ENCODE measurements at regions not wholly inside any gene's neighbourhood (a gene's known extent, or its start where the extent isn't known, plus 50 kb on each side); places are given as distances from the start of the nearest gene placed in this dataset.

DNA sequence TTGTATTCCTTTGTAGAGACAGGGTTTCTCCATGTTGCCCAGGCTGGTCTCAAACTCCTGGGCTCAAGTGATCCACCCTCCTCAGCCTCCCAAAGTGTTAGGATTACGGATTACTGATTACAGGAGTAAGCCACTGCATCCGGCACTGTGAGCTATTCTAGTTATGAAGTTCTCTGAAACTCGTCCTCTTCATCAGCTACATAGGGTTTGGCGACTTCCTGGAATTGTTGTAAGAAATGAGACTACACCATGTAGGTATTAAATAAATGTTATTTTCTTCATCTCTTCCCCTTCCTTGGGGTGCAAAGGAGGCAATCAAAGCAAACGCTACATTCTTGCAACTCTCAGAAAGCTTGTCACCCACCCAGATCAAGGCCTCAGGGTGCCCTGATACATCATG, 131.2 kb upstream of the TIAM1 start:
- DNase-seq (ENCODE audit: low read depth in 1 of 2, low spot score in 1 of 2): no peak
- TF ChIP-seq, protein P1, sequence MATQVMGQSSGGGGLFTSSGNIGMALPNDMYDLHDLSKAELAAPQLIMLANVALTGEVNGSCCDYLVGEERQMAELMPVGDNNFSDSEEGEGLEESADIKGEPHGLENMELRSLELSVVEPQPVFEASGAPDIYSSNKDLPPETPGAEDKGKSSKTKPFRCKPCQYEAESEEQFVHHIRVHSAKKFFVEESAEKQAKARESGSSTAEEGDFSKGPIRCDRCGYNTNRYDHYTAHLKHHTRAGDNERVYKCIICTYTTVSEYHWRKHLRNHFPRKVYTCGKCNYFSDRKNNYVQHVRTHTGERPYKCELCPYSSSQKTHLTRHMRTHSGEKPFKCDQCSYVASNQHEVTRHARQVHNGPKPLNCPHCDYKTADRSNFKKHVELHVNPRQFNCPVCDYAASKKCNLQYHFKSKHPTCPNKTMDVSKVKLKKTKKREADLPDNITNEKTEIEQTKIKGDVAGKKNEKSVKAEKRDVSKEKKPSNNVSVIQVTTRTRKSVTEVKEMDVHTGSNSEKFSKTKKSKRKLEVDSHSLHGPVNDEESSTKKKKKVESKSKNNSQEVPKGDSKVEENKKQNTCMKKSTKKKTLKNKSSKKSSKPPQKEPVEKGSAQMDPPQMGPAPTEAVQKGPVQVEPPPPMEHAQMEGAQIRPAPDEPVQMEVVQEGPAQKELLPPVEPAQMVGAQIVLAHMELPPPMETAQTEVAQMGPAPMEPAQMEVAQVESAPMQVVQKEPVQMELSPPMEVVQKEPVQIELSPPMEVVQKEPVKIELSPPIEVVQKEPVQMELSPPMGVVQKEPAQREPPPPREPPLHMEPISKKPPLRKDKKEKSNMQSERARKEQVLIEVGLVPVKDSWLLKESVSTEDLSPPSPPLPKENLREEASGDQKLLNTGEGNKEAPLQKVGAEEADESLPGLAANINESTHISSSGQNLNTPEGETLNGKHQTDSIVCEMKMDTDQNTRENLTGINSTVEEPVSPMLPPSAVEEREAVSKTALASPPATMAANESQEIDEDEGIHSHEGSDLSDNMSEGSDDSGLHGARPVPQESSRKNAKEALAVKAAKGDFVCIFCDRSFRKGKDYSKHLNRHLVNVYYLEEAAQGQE (IDR thresholded peaks at IDR 0.05; ENCODE audit: insufficient replicate concordance, low read depth): no peak
- no peak for TF ChIP-seq POLR2AphosphoS5 (IDR thresholded peaks at IDR 0.05; ENCODE audit: low read depth)
- no peak for TF ChIP-seq SPI1 (IDR thresholded peaks at IDR 0.05; ENCODE audit: borderline replicate concordance, low read depth)
- TF ChIP-seq, protein P2, sequence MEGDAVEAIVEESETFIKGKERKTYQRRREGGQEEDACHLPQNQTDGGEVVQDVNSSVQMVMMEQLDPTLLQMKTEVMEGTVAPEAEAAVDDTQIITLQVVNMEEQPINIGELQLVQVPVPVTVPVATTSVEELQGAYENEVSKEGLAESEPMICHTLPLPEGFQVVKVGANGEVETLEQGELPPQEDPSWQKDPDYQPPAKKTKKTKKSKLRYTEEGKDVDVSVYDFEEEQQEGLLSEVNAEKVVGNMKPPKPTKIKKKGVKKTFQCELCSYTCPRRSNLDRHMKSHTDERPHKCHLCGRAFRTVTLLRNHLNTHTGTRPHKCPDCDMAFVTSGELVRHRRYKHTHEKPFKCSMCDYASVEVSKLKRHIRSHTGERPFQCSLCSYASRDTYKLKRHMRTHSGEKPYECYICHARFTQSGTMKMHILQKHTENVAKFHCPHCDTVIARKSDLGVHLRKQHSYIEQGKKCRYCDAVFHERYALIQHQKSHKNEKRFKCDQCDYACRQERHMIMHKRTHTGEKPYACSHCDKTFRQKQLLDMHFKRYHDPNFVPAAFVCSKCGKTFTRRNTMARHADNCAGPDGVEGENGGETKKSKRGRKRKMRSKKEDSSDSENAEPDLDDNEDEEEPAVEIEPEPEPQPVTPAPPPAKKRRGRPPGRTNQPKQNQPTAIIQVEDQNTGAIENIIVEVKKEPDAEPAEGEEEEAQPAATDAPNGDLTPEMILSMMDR (IDR thresholded peaks at IDR 0.05; ENCODE audit: insufficient read depth, low read length): no peak
- no peak for TF ChIP-seq GABPA (IDR thresholded peaks at IDR 0.05; ENCODE audit: low read depth)
- Histone ChIP-seq H3K4me3 (replicated peaks; ENCODE audit: insufficient read depth, low read length) (no peak overlapping the region), H3K27me3 (ENCODE audit: insufficient read depth, poor library complexity, severe bottlenecking) (no peaks in the 10 kb centered on the region), H3K27ac (replicated peaks) (no peak overlapping the region)

DNA sequence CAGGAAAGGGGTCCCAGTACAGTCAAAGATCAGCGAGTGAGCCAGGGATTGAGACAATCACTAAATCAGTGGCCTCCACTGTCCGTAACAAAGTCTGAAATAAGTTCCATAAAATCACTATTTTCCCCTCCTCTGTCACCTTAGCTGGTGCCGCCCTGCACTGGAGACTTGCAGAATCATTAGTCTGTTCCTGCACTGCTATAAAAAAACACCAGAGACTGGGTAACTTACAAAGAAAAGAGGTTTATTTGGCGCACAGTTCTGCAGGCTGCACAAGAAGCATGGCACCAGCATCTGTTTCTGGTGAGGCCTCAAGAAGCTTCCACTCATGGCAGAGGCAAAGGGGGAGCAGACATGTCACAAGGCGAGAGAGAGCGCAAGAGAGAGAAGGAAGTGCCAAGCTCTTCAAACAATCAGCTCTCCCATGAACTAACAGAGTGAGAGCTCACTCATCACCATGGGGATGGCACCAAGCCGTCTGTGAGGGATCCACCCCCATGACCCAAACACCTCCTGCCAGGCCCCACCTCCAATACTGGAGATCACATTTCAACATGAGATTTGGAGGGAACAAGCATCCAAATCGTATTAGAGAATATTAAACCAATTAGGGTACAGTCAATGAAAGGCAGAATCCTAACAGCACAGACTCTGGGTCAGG, 129.8 kb upstream of the TIAM1 start:
- H3K27ac ChIP-seq (replicated peaks): no peak overlapping the region
- no peak overlapping the region for H3K4me3 ChIP-seq (replicated peaks; ENCODE audit: insufficient read depth, low read length)
- DNase-seq (ENCODE audit: low read depth in 1 of 2, low spot score in 1 of 2): no peak
- H3K27me3 ChIP-seq (ENCODE audit: insufficient read depth, poor library complexity, severe bottlenecking): no peaks in the 10 kb centered on the region
- TF ChIP-seq POLR2AphosphoS5 (IDR thresholded peaks at IDR 0.05; ENCODE audit: low read depth) (no peak), GABPA (IDR thresholded peaks at IDR 0.05; ENCODE audit: low read depth) (no peak), SPI1 (IDR thresholded peaks at IDR 0.05; ENCODE audit: borderline replicate concordance, low read depth) (no peak)
- TF ChIP-seq, protein P2 (IDR thresholded peaks at IDR 0.05; ENCODE audit: insufficient read depth, low read length): no peak
- TF ChIP-seq, protein P1 (IDR thresholded peaks at IDR 0.05; ENCODE audit: insufficient replicate concordance, low read depth): no peak

DNA sequence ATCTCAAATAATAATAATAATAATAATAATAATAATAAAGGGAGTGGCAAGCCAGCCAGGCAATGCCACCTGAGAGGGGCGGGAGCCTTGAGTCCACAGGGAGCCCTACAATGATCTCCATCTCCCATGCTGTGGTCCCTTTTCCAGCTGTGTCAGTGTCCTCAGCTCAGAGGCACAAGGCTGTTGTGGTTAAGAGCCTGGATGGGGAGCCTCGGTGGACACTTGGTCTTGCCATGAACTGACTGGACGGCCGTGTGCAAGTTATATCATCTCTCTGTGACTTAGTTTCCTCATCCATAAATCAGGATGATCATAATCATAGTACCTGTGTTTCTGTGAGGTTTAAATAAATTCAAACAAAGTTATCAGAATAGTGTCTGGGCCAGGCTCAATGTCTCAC, 127.8 kb upstream of the TIAM1 start:
- no peak for TF ChIP-seq SPI1 (IDR thresholded peaks at IDR 0.05; ENCODE audit: borderline replicate concordance, low read depth)
- no peak for TF ChIP-seq GABPA (IDR thresholded peaks at IDR 0.05; ENCODE audit: low read depth)
- TF ChIP-seq, protein P1 (IDR thresholded peaks at IDR 0.05; ENCODE audit: insufficient replicate concordance, low read depth): no peak
- TF ChIP-seq POLR2AphosphoS5 (IDR thresholded peaks at IDR 0.05; ENCODE audit: low read depth): no peak
- TF ChIP-seq, protein P2 (IDR thresholded peaks at IDR 0.05; ENCODE audit: insufficient read depth, low read length): no peak

More for the DNA sequence above, 127.8 kb upstream of the TIAM1 start:
- no peak overlapping the region for H3K4me3 ChIP-seq (replicated peaks; ENCODE audit: insufficient read depth, low read length)
- H3K27ac ChIP-seq (replicated peaks): no peak overlapping the region
- no peak for DNase-seq (ENCODE audit: low read depth in 1 of 2, low spot score in 1 of 2)
- H3K27me3 ChIP-seq (ENCODE audit: insufficient read depth, poor library complexity, severe bottlenecking): no peaks in the 10 kb centered on the region

All from HL-60 (cell line).